ENCODE measurements at regions not wholly inside any gene's neighbourhood (a gene's known extent, or its start where the extent isn't known, plus 50 kb on each side); places are given as distances from the start of the nearest gene placed in this dataset.

DNA sequence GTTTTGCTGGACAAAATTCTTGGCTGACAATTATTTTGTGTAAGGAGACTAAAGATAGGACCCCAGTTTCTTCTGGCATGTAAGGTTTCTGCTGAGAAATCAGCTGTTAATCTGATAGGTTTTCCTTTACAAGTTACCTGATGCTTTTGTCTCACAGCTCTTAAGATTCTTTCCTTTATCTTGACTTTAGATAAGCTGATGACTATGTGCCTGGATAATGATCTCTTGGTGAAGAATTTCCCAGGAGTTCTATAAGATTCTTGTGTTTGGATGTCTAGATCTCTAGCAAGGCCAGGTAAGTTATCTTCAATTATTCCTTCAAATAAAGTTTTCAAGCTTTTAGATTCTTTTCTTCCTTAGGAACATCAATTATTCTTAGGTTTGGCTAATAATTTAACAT, 534.8 kb upstream of the LRRTM4 start:
- no peaks in the 10 kb centered on the region for H3K27me3 ChIP-seq (replicated peaks)
- TF ChIP-seq, protein P1, sequence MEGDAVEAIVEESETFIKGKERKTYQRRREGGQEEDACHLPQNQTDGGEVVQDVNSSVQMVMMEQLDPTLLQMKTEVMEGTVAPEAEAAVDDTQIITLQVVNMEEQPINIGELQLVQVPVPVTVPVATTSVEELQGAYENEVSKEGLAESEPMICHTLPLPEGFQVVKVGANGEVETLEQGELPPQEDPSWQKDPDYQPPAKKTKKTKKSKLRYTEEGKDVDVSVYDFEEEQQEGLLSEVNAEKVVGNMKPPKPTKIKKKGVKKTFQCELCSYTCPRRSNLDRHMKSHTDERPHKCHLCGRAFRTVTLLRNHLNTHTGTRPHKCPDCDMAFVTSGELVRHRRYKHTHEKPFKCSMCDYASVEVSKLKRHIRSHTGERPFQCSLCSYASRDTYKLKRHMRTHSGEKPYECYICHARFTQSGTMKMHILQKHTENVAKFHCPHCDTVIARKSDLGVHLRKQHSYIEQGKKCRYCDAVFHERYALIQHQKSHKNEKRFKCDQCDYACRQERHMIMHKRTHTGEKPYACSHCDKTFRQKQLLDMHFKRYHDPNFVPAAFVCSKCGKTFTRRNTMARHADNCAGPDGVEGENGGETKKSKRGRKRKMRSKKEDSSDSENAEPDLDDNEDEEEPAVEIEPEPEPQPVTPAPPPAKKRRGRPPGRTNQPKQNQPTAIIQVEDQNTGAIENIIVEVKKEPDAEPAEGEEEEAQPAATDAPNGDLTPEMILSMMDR (IDR thresholded peaks at IDR 0.05; ENCODE audit: low read depth, low read length, missing control alignments) = no peak
- DNase-seq = no peak
- no peak overlapping the region for H3K27ac ChIP-seq
- no peaks in the 10 kb centered on the region for H3K36me3 ChIP-seq (replicated peaks)
- in situ Hi-C loops (cut with HindIII; ENCODE audit: low pct_ligation_motif_present, low sequenced_read_pairs) = no loop called here
- H3K4me3 ChIP-seq (ENCODE audit: low read depth, low read length) = no peak overlapping the region

DNA sequence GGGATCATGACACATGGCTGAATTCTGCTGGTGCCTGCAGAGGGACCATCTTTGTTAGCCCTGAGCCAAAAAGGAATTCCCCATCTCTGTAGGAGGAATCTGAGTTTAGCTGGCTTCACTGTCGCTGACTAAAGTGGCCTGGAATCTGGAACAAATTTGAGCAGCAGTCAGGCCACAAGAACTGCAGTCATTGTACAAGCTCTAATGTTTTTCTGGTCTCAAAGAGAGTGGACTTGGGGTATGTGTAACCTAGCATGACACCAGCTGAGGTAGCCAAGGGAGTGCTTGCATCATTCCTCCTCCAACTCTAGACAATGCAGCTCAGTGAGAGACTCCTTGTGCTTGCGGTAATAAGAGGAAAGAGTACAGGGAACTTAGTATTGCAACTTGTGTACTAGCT, 539.1 kb upstream of the LRRTM4 start:
- in situ Hi-C loops (cut with HindIII; ENCODE audit: low pct_ligation_motif_present, low sequenced_read_pairs) = no loop called here
- Histone ChIP-seq H3K4me3 (ENCODE audit: low read depth, low read length) (no peak overlapping the region), H3K36me3 (replicated peaks) (no peaks in the 10 kb centered on the region), H3K27me3 (replicated peaks) (no peaks in the 10 kb centered on the region), H3K27ac (no peak overlapping the region)
- no peak for DNase-seq
- TF ChIP-seq, protein P1 (IDR thresholded peaks at IDR 0.05; ENCODE audit: low read depth, low read length, missing control alignments) = no peak

DNA sequence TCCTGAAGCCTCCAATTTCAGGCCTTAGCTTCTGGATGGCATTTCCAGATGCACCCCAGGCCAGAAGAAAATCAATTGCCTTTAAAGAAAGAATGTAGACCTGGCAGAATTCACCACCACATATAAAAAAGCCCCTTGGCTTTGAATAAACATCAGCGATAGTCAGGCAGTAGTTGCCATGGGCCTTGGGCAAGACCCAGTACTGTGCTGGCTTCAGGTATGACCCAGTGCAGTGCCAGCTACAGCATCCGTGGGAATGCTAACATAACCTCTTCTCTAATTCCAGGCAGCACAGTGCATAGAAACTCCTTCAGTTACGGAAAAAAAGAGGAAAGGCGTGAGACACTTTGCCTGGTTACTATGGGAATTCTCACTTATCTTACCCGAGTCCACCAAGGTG, 539.6 kb upstream of the LRRTM4 start:
- in situ Hi-C loops (cut with HindIII; ENCODE audit: low pct_ligation_motif_present, low sequenced_read_pairs) = no loop called here
- H3K36me3 ChIP-seq (replicated peaks) = no peaks in the 10 kb centered on the region
- H3K27me3 ChIP-seq (replicated peaks) = no peaks in the 10 kb centered on the region
- H3K27ac ChIP-seq = no peak overlapping the region
- no peak overlapping the region for H3K4me3 ChIP-seq (ENCODE audit: low read depth, low read length)
- TF ChIP-seq, protein P1 (IDR thresholded peaks at IDR 0.05; ENCODE audit: low read depth, low read length, missing control alignments) = no peak
- DNase-seq = no peak

DNA sequence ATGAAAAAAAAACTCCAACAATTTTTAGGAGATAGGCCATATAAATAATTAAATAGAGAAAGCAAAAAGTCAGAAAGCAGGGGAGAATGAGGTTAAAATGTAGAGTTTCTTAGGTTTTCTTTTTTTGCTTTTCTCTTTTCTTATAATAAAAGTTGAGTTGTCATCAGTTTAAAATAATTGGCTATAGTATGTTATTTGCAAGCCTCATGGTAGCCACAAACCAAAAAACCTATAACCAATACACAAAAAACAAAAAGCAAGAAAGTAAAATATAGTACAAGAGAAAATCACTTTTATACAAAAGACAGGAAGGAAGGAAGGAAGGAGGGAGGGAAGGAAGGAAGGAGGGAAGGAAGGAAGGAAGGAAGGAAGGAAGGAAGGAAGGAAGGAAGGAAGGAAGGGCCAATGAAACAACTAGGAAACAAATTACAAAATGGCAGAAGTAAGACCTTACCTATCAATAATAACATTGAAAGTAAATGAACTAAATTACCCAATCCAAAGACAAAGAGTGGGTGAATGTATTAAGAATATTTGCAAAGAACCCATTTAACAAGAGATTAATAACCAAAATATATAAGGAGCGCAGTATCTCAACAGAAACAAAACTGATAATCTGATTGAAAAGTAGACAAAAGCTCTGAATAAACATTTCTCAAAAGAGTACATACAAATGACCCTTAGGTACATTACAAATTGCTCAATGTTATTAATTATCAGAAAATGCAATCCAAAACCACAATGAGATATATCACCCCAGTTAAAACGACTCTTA, 541.3 kb upstream of the LRRTM4 start:
- Histone ChIP-seq H3K4me3 (ENCODE audit: low read depth, low read length) (no peak overlapping the region), H3K27ac (no peak overlapping the region), H3K36me3 (replicated peaks) (no peaks in the 10 kb centered on the region), H3K27me3 (replicated peaks) (no peaks in the 10 kb centered on the region)
- in situ Hi-C loops (cut with HindIII; ENCODE audit: low pct_ligation_motif_present, low sequenced_read_pairs) = no loop called here
- TF ChIP-seq, protein P1 (IDR thresholded peaks at IDR 0.05; ENCODE audit: low read depth, low read length, missing control alignments) = no peak
- no peak for DNase-seq

DNA sequence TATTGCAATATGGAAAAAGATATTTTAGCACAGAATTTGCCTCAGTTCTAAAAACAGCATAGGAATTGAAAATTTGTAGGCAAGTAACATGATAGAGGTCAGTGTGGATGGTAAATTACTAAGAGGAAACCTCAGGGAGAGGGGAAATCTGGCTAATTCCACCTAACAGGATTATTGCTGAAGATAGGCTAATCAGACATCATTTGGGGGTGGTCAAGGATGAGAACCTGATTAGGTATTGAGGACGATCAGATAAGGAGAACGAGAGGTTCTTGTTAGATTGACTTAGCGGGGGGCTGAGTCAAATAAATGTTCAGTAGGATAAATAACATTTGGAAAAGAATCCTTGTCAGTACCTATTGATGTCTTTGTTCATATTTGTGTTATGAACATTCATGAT, 543.2 kb upstream of the LRRTM4 start:
- DNase-seq = no peak
- TF ChIP-seq, protein P1 (IDR thresholded peaks at IDR 0.05; ENCODE audit: low read depth, low read length, missing control alignments) = no peak
- Histone ChIP-seq H3K27me3 (replicated peaks) (no peaks in the 10 kb centered on the region), H3K4me3 (ENCODE audit: low read depth, low read length) (no peak overlapping the region), H3K27ac (no peak overlapping the region), H3K36me3 (replicated peaks) (no peaks in the 10 kb centered on the region)
- in situ Hi-C loops (cut with HindIII; ENCODE audit: low pct_ligation_motif_present, low sequenced_read_pairs) = no loop called here

DNA sequence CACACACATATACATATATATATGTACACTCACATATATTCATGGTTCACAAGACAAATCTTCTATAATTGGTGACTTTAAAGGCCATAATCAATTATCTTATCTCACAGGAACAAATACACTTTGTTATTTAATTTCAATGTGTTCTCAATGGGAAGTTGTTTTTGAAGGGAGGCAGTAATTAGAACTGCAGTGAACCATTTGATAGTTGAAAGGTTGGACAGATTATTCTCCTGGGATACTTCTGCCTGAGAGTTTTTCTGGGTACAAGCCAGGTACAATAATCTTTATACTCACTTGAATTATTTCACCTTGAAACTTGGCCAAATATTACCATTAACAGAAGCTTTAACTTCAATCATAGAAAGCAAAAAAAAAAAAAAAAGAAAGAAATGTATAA, 546.6 kb upstream of the LRRTM4 start:
- H3K27me3 ChIP-seq (replicated peaks) = no peaks in the 10 kb centered on the region
- no peak for DNase-seq
- in situ Hi-C loops (cut with HindIII; ENCODE audit: low pct_ligation_motif_present, low sequenced_read_pairs) = no loop called here
- no peak overlapping the region for H3K27ac ChIP-seq
- TF ChIP-seq, protein P1 (IDR thresholded peaks at IDR 0.05; ENCODE audit: low read depth, low read length, missing control alignments) = no peak
- no peak overlapping the region for H3K4me3 ChIP-seq (ENCODE audit: low read depth, low read length)
- H3K36me3 ChIP-seq (replicated peaks) = no peaks in the 10 kb centered on the region

All from brain microvascular endothelial cell (primary cell).